ENCODE measurements at regions not wholly inside any gene's neighbourhood (a gene's known extent, or its start where the extent isn't known, plus 50 kb on each side); places are given as distances from the start of the nearest gene placed in this dataset.

GRCh38 chr1:147089457-147089856, 82.8 kb downstream of the PRKAB2 start:
- no peak overlapping the region for H3K4me3 Mint-ChIP-seq (ENCODE audit: unreplicated experiment)

GRCh38 chr1:147086129-147086528, 86.1 kb downstream of the PRKAB2 start:
- H3K27me3 Mint-ChIP-seq (ENCODE audit: unreplicated experiment), result peaks cover 12% of the 10 kb centered on the region
- H3K27ac Mint-ChIP-seq (ENCODE audit: unreplicated experiment), result no peak overlapping the region
- H3K9me3 Mint-ChIP-seq (ENCODE audit: unreplicated experiment), result peaks cover 9% of the 10 kb centered on the region
- peaks cover 3% of the 10 kb centered on the region for H3K4me1 Mint-ChIP-seq (ENCODE audit: low read depth, unreplicated experiment)
- H3K4me3 Mint-ChIP-seq (ENCODE audit: unreplicated experiment), result peak overlapping the region; percentile 14
- no peak for TF ChIP-seq CTCF (IDR thresholded peaks at IDR 0.05; ENCODE audit: partially characterized antibody, unreplicated experiment)
- DNase-seq, result no peak
- no peaks in the 10 kb centered on the region for H3K36me3 Mint-ChIP-seq (ENCODE audit: unreplicated experiment)

More at GRCh38 chr1:147089457-147089856, 82.8 kb downstream of the PRKAB2 start:
- Mint-ChIP-seq H3K9me3 (ENCODE audit: unreplicated experiment) (peaks cover 7% of the 10 kb centered on the region), H3K36me3 (ENCODE audit: unreplicated experiment) (no peaks in the 10 kb centered on the region), H3K27ac (ENCODE audit: unreplicated experiment) (no peak overlapping the region), H3K4me1 (ENCODE audit: low read depth, unreplicated experiment) (peaks cover 3% of the 10 kb centered on the region), H3K27me3 (ENCODE audit: unreplicated experiment) (peaks cover 6% of the 10 kb centered on the region)
- no peak for DNase-seq
- no peak for TF ChIP-seq CTCF (IDR thresholded peaks at IDR 0.05; ENCODE audit: partially characterized antibody, unreplicated experiment)

DNA sequence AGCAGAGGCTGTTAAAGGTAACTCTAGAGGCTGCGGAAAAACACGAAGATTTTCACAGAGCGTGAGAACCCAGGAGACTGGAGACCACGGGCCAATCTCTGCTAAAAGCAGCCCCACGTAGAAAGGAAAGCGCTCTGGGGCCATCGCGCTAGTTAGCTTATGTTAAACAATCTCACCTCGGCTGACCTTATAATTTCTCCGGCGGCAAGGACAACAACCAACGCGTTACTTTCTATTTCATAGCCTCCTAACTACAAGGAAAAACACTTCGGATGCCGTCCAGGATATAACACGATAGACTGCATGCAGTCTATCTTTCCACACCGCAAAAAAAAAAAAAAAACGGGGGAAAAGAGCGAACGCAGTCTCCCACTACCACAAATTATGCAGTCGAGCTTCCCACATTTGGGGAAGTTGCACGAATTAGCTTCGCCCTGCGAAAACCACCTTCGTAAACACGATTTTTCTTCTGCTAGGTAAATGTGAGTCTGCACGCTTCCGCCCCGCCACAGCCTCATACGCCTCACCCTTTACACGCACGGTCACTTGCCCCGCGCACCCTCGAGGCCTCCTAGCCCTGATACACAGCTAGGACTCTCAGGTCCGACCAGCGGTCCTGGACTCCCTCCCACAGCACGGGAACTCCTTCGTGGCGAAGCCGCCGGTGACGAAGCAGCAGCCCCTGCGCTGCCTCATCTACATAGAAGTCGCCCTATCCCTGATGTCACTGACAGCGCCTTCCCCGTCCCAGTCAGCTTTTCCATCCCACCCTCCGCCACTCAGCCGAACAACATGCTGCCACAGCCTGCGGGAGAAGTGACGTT, 87.8 kb downstream of the PRKAB2 start:
- peak overlapping the region; percentile 100 for H3K27ac Mint-ChIP-seq (ENCODE audit: unreplicated experiment)
- no peaks in the 10 kb centered on the region for H3K36me3 Mint-ChIP-seq (ENCODE audit: unreplicated experiment)
- H3K9me3 Mint-ChIP-seq (ENCODE audit: unreplicated experiment), result peaks cover 11% of the 10 kb centered on the region
- peak overlapping the region; percentile 99 for H3K4me3 Mint-ChIP-seq (ENCODE audit: unreplicated experiment)
- peak; percentile 80 for DNase-seq
- no peak for TF ChIP-seq CTCF (IDR thresholded peaks at IDR 0.05; ENCODE audit: partially characterized antibody, unreplicated experiment)
- peaks cover 5% of the 10 kb centered on the region for H3K4me1 Mint-ChIP-seq (ENCODE audit: low read depth, unreplicated experiment)
- peaks cover 22% of the 10 kb centered on the region for H3K27me3 Mint-ChIP-seq (ENCODE audit: unreplicated experiment)

DNA sequence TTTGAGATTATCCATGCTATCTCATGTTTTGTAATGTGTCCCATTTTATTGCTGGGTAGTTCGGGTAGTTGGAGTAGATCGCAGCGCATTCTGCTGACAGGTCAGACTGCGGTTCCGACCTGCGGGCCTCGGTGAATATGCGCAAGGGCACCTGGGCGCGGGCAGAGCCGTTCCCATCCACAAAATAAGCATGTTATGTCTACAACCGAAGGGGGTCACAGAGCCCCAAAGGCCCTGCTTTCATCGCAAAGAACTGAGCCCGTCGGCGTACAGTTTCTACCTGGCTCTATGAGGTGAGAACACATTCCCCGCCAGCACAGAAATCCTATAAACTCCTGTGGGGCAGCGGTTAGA, 88.4 kb downstream of the PRKAB2 start:
- TF ChIP-seq CTCF (IDR thresholded peaks at IDR 0.05; ENCODE audit: partially characterized antibody, unreplicated experiment), result no peak
- H3K27me3 Mint-ChIP-seq (ENCODE audit: unreplicated experiment), result peaks cover 27% of the 10 kb centered on the region
- peak overlapping the region; percentile 99 for H3K4me3 Mint-ChIP-seq (ENCODE audit: unreplicated experiment)
- no peak for DNase-seq
- H3K27ac Mint-ChIP-seq (ENCODE audit: unreplicated experiment), result peak overlapping the region; percentile 100
- H3K36me3 Mint-ChIP-seq (ENCODE audit: unreplicated experiment), result no peaks in the 10 kb centered on the region
- peaks cover 16% of the 10 kb centered on the region for H3K9me3 Mint-ChIP-seq (ENCODE audit: unreplicated experiment)
- H3K4me1 Mint-ChIP-seq (ENCODE audit: low read depth, unreplicated experiment), result peaks cover 9% of the 10 kb centered on the region

GRCh38 chr1:147080671-147081394, 91.4 kb downstream of the PRKAB2 start:
- no peak for TF ChIP-seq CTCF (IDR thresholded peaks at IDR 0.05; ENCODE audit: partially characterized antibody, unreplicated experiment)
- peaks cover 22% of the 10 kb centered on the region for H3K9me3 Mint-ChIP-seq (ENCODE audit: unreplicated experiment)
- peak overlapping the region; percentile 61 for H3K4me3 Mint-ChIP-seq (ENCODE audit: unreplicated experiment)
- peak overlapping the region; percentile 25 for H3K27ac Mint-ChIP-seq (ENCODE audit: unreplicated experiment)
- H3K27me3 Mint-ChIP-seq (ENCODE audit: unreplicated experiment), result peaks cover 41% of the 10 kb centered on the region
- H3K36me3 Mint-ChIP-seq (ENCODE audit: unreplicated experiment), result peaks cover 6% of the 10 kb centered on the region
- peak; percentile 56 for DNase-seq
- H3K4me1 Mint-ChIP-seq (ENCODE audit: low read depth, unreplicated experiment), result peaks cover 13% of the 10 kb centered on the region

All from glutamatergic neuron (in vitro differentiated cells).